Naive thymus-derived CD4-positive, alpha-beta T cell (primary cell): ENCODE measurements at regions not wholly inside any gene's neighbourhood (a gene's known extent, or its start where the extent isn't known, plus 50 kb on each side); places are given as distances from the start of the nearest gene placed in this dataset.

Experiments
- ATAC-seq: fragments of 150-1000 bp; cut with Tn5 transposase; 2 replicates; pipeline ENCODE4 v1.10.0; 2021; ENCODE audit warnings: mild to moderate bottlenecking, moderate library complexity
- CTCF ChIA-PET: fragments of 350-600 bp; sonication (Branson Sonifier 250); formaldehyde crosslinking; loops from one replicate; lab custom pipeline; 2021; ENCODE audit warnings: antibody characterized with exemption; lab: Charles Lee
- POLR2A ChIA-PET: fragments of 350-600 bp; sonication (Branson Sonifier 250); formaldehyde crosslinking; loops from one replicate; lab custom pipeline; 2021; ENCODE audit warnings: antibody characterized with exemption, inconsistent platforms; lab: Charles Lee
- DNase-seq, 9 donors: peaks; one replicate each; pipeline versions ENCODE4 v3.0.0 to v3.0.0-alpha.2; 2020 to 2022; ENCODE audit warnings: mixed read lengths in 1 of 9
- H3K27ac ChIP-seq: one replicate; pipeline ENCODE4 v1.7.0; 2013; ENCODE audit warnings: mild to moderate bottlenecking, low read depth, low read length, moderate library complexity
- H3K27me3 ChIP-seq, 2 donors: one replicate each; pipeline ENCODE4 v1.7.0; 2013; ENCODE audit warnings: low read length in 2 of 2, mild to moderate bottlenecking in 2 of 2, moderate library complexity in 2 of 2; ENCODE audit not compliant: control insufficient read depth in 2 of 2, insufficient read depth in 2 of 2
- H3K36me3 ChIP-seq, 3 experiments: 1 replicate in 2 of 3; 2 replicates in 1 of 3; pipeline ENCODE4 v1.7.0; 2013; ENCODE audit warnings: low read length in 3 of 3, mild to moderate bottlenecking in 3 of 3, moderate library complexity in 1 of 3; ENCODE audit not compliant: insufficient read depth in 3 of 3, control insufficient read depth in 2 of 3
- H3K4me1 ChIP-seq, 2 donors: one replicate each; pipeline ENCODE4 v1.7.0; 2013; ENCODE audit warnings: low read length in 2 of 2, mild to moderate bottlenecking in 2 of 2, moderate library complexity in 1 of 2; ENCODE audit not compliant: control insufficient read depth in 2 of 2, insufficient read depth in 2 of 2
- H3K4me3 ChIP-seq: 2 replicates; pipeline ENCODE4 v1.7.0; 2013; ENCODE audit warnings: mild to moderate bottlenecking, low read length
- H3K9me3 ChIP-seq, 3 experiments: 1 replicate in 2 of 3; 2 replicates in 1 of 3; pipeline ENCODE4 v1.7.0; 2013; ENCODE audit warnings: low read length in 3 of 3; ENCODE audit not compliant: control insufficient read depth in 2 of 3
- H3K27ac Mint-ChIP-seq, 9 donors: one replicate each; pipeline ENCODE4 v1.8.0; 2020 to 2022; ENCODE audit warnings: mixed read lengths in 9 of 9, mild to moderate bottlenecking in 8 of 9, moderate library complexity in 5 of 9, inconsistent platforms in 2 of 9
- H3K27me3 Mint-ChIP-seq, 5 donors: one replicate each; pipeline ENCODE4 v1.8.0; 2021 to 2022; ENCODE audit warnings: mixed read lengths in 5 of 5, mild to moderate bottlenecking in 1 of 5
- H3K36me3 Mint-ChIP-seq, 5 donors: one replicate each; pipeline ENCODE4 v1.8.0; 2020 to 2022; ENCODE audit warnings: mixed read lengths in 5 of 5, mild to moderate bottlenecking in 3 of 5, inconsistent platforms in 1 of 5
- H3K4me1 Mint-ChIP-seq, 7 donors: one replicate each; pipeline ENCODE4 v1.8.0; 2020 to 2022; ENCODE audit warnings: mixed read lengths in 7 of 7, mild to moderate bottlenecking in 3 of 7, inconsistent platforms in 1 of 7
- H3K4me3 Mint-ChIP-seq, 10 donors: one replicate each; pipeline ENCODE4 v1.8.0; 2020 to 2022; ENCODE audit warnings: mild to moderate bottlenecking in 10 of 10, mixed read lengths in 10 of 10, moderate library complexity in 6 of 10, inconsistent platforms in 2 of 10
- H3K9me3 Mint-ChIP-seq, 11 donors: one replicate each; pipeline ENCODE4 v1.8.0; 2020 to 2022; ENCODE audit warnings: mixed read lengths in 11 of 11, mild to moderate bottlenecking in 4 of 11, inconsistent platforms in 1 of 11, moderate library complexity in 1 of 11
- intact Hi-C, 2 donors: fragments of 100-400 bp; cut with micrococcal nuclease; formaldehyde crosslinking; loops; one replicate each; pipeline ENCODE4 v1.15.1; 2023

- no peak for ATAC-seq
- H3K9me3 Mint-ChIP-seq, result no peaks in the 10 kb centered on the region
- no peaks in the 10 kb centered on the region for H3K9me3 ChIP-seq
- no peaks in the 10 kb centered on the region for H3K4me1 Mint-ChIP-seq
- no peak overlapping the region for H3K27ac Mint-ChIP-seq
- no peak overlapping the region for H3K4me3 Mint-ChIP-seq
- H3K4me3 ChIP-seq, result no peak overlapping the region
- H3K4me1 ChIP-seq, result no peaks in the 10 kb centered on the region
- no peaks in the 10 kb centered on the region for H3K27me3 ChIP-seq
- no peak overlapping the region for H3K27ac ChIP-seq
- intact Hi-C loops, result no loop called here
- ChIA-PET POLR2A (interaction anchor here (0.9 kb wide), 1 partner anchor 151 kb away, joined by 3 read pairs; no protein-coding TSS in a partner anchor), CTCF (interaction anchor here (0.7 kb wide), 1 partner anchor 43 kb away, joined by 5 read pairs; no protein-coding TSS in a partner anchor)
- DNase-seq, result no peak
- no peaks in the 10 kb centered on the region for H3K36me3 ChIP-seq
- H3K27me3 Mint-ChIP-seq, result peaks cover 0 to 42% (median 11%) of the 10 kb centered on the region in 5 donors
- no peaks in the 10 kb centered on the region for H3K36me3 Mint-ChIP-seq
These were observed 118.5 kb downstream of the USP22 start for GRCh38 chr17:20924306-20924705.

GRCh38 chr17:20925091-20925490 is 117.7 kb downstream of the USP22 start:
- H3K27ac Mint-ChIP-seq, result no peak overlapping the region
- H3K27me3 ChIP-seq, result no peaks in the 10 kb centered on the region
- H3K4me3 Mint-ChIP-seq, result no peak overlapping the region
- no peak overlapping the region for H3K27ac ChIP-seq
- ChIA-PET CTCF (no interaction called here), POLR2A (no interaction called here)
- no peaks in the 10 kb centered on the region for H3K9me3 ChIP-seq
- H3K9me3 Mint-ChIP-seq, result no peaks in the 10 kb centered on the region
- no peak overlapping the region for H3K4me3 ChIP-seq
- DNase-seq (no peak), ATAC-seq (no peak)
- peaks cover 0 to 37% (median 8%) of the 10 kb centered on the region in 5 donors for H3K27me3 Mint-ChIP-seq
- intact Hi-C loops, result no loop called here
- H3K4me1 ChIP-seq, result no peaks in the 10 kb centered on the region
- H3K36me3 ChIP-seq, result no peaks in the 10 kb centered on the region
- H3K36me3 Mint-ChIP-seq, result no peaks in the 10 kb centered on the region
- no peaks in the 10 kb centered on the region for H3K4me1 Mint-ChIP-seq

- Histone ChIP-seq H3K9me3 (no peaks in the 10 kb centered on the region), H3K36me3 (no peaks in the 10 kb centered on the region), H3K4me1 (no peaks in the 10 kb centered on the region), H3K4me3 (no peak overlapping the region), H3K27me3 (no peaks in the 10 kb centered on the region), H3K27ac (no peak overlapping the region)
- CTCF ChIA-PET, result no interaction called here
- H3K36me3 Mint-ChIP-seq, result no peaks in the 10 kb centered on the region
- H3K27ac Mint-ChIP-seq, result no peak overlapping the region
- H3K9me3 Mint-ChIP-seq, result no peaks in the 10 kb centered on the region
- ATAC-seq (no peak), DNase-seq (no peak)
- intact Hi-C loops, result no loop called here
- no peak overlapping the region for H3K4me3 Mint-ChIP-seq
- POLR2A ChIA-PET, result interaction anchor here (0.6 kb wide), 1 partner anchor 19 kb away, joined by 3 read pairs; no protein-coding TSS in a partner anchor
- no peaks in the 10 kb centered on the region for H3K4me1 Mint-ChIP-seq
- H3K27me3 Mint-ChIP-seq, result peaks cover 0 to 29% (median under 1%) of the 10 kb centered on the region in 5 donors
These were observed 116.9 kb downstream of the USP22 start for GRCh38 chr17:20925954-20926353.

- no peak for ATAC-seq
- Mint-ChIP-seq H3K36me3 (no peaks in the 10 kb centered on the region), H3K9me3 (no peaks in the 10 kb centered on the region), H3K4me1 (no peaks in the 10 kb centered on the region), H3K27me3 (peaks cover 0 to 25% (median 0%) of the 10 kb centered on the region in 5 donors), H3K4me3 (no peak overlapping the region), H3K27ac (no peak overlapping the region)
- no peak for DNase-seq
- ChIA-PET POLR2A (interaction anchor here (0.6 kb wide), 2 partner anchors 19 to 46 kb away, joined by 3 read pairs; no protein-coding TSS in a partner anchor), CTCF (no interaction called here)
- no peak overlapping the region for H3K4me3 ChIP-seq
- H3K27ac ChIP-seq, result no peak overlapping the region
- intact Hi-C loops, result no loop called here
- H3K27me3 ChIP-seq, result no peaks in the 10 kb centered on the region
- no peaks in the 10 kb centered on the region for H3K9me3 ChIP-seq
- H3K36me3 ChIP-seq, result no peaks in the 10 kb centered on the region
- H3K4me1 ChIP-seq, result no peaks in the 10 kb centered on the region
These were observed 116.3 kb downstream of the USP22 start for GRCh38 chr17:20926532-20926931.

- Histone ChIP-seq H3K27ac (no peak overlapping the region), H3K4me3 (no peak overlapping the region), H3K4me1 (no peaks in the 10 kb centered on the region), H3K27me3 (no peaks in the 10 kb centered on the region), H3K9me3 (no peaks in the 10 kb centered on the region), H3K36me3 (no peaks in the 10 kb centered on the region)
- intact Hi-C loops, result no loop called here
- no peak for ATAC-seq
- no peaks in the 10 kb centered on the region for H3K4me1 Mint-ChIP-seq
- ChIA-PET POLR2A (interaction anchor here (0.6 kb wide), 2 partner anchors 9 to 47 kb away, joined by 3 read pairs; no protein-coding TSS in a partner anchor), CTCF (no interaction called here)
- DNase-seq, result no peak
- no peak overlapping the region for H3K27ac Mint-ChIP-seq
- H3K36me3 Mint-ChIP-seq, result no peaks in the 10 kb centered on the region
- H3K27me3 Mint-ChIP-seq, result peaks cover 0 to 24% (median 0%) of the 10 kb centered on the region in 5 donors
- H3K4me3 Mint-ChIP-seq, result no peak overlapping the region
- H3K9me3 Mint-ChIP-seq, result no peaks in the 10 kb centered on the region
These were observed 115.4 kb downstream of the USP22 start for GRCh38 chr17:20927308-20927977.

- H3K27me3 ChIP-seq, result no peaks in the 10 kb centered on the region
- ChIA-PET POLR2A (no interaction called here), CTCF (no interaction called here)
- Mint-ChIP-seq H3K36me3 (no peaks in the 10 kb centered on the region), H3K4me1 (no peaks in the 10 kb centered on the region), H3K4me3 (no peak overlapping the region), H3K27ac (no peak overlapping the region), H3K27me3 (peaks cover 0 to 13% (median 0%) of the 10 kb centered on the region in 5 donors), H3K9me3 (no peaks in the 10 kb centered on the region)
- no peak overlapping the region for H3K27ac ChIP-seq
- no peaks in the 10 kb centered on the region for H3K9me3 ChIP-seq
- no peak for ATAC-seq
- intact Hi-C loops, result no loop called here
- no peak overlapping the region for H3K4me3 ChIP-seq
- H3K36me3 ChIP-seq, result no peaks in the 10 kb centered on the region
- no peak for DNase-seq
- no peaks in the 10 kb centered on the region for H3K4me1 ChIP-seq
These were observed 113.5 kb downstream of the USP22 start for GRCh38 chr17:20929334-20929733.
